NB4 (cell line): ENCODE measurements at regions not wholly inside any gene's neighbourhood (a gene's known extent, or its start where the extent isn't known, plus 50 kb on each side); places are given as distances from the start of the nearest gene placed in this dataset.

Experiments used
- CTCF ChIP-seq: IDR thresholded peaks from one replicate; pipeline ENCODE4 v1.5.1; 2012; ENCODE audit warnings: low read depth, low read length
- MAX ChIP-seq: IDR thresholded peaks from 2 replicates; pipeline ENCODE4 v1.6.1; 2011; ENCODE audit warnings: low read depth, low read length
- POLR2A ChIP-seq: IDR thresholded peaks from 2 replicates; pipeline ENCODE4 v1.6.1; 2011; ENCODE audit warnings: mild to moderate bottlenecking; ENCODE audit not compliant: insufficient read length; ENCODE audit errors: extremely low read depth

GRCh38 chr21:23982546-23982945 lies 1624.7 kb downstream of the MRPL39 start:
- no peak for TF ChIP-seq CTCF
- TF ChIP-seq POLR2A: no peak
- TF ChIP-seq MAX: no peak
